ENCODE measurements at regions not wholly inside any gene's neighbourhood (a gene's known extent, or its start where the extent isn't known, plus 50 kb on each side); places are given as distances from the start of the nearest gene placed in this dataset.

DNA sequence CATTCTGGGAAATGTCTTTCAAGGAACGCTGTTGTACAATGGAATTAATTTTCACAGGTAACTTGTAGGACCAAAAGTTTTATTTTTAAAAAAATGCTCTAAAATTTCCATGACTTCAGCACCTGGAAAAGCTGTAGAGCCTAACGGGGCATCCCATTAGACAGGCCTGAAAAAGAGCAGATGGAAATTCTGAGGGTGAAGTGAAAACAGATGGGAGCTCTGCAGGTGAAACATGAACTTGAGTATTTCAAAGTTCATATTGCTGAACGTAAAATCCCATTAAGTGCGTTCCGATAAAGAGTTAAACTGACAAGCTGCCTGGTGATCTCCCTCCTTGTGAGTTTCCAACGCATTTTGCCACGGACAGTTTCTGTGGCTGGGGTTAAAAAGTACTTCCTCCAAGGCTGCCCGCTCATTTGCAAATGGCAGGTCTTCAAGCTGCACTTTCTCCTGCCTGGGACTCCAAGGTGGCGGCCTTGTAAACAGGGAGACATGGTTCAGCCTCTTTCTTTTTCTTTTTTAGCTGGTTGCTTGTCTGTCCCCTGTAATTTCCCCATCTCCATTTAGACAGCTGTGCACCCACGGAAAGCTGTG, 450.4 kb downstream of the FGF9 start:
- Histone ChIP-seq H3K4me2 (ENCODE audit: low read depth, low read length) (no peak overlapping the region), H4K20me1 (ENCODE audit: insufficient read depth, low read length) (no peaks in the 10 kb centered on the region), H3K4me1 (ENCODE audit: control insufficient read depth, insufficient read depth, low read length) (0 out of 2 replicates have a peak, but pooled peaks cover 2% of the 10 kb centered on the region), H3K36me3 (ENCODE audit: control insufficient read depth, insufficient read depth, low read length) (no peaks in the 10 kb centered on the region), H4K5ac (ENCODE audit: low read depth, low read length) (no peak overlapping the region), H3K23ac (ENCODE audit: low read depth, low read length) (no peak overlapping the region), H3K14ac (replicated peaks; ENCODE audit: low read depth, low read length) (no peak overlapping the region), H2BK20ac (ENCODE audit: low read depth, low read length) (no peak overlapping the region), H3K4me3 (ENCODE audit: insufficient read depth, low read depth, low read length) (no peak overlapping the region), H3K4ac (ENCODE audit: low read depth, low read length) (peak overlapping the region; percentile 50; the same call in 1 of the 2 replicates), H3K27me3 (ENCODE audit: control insufficient read depth, insufficient read depth, low read length) (no peaks in the 10 kb centered on the region), H2AK5ac (ENCODE audit: low read depth, low read length) (no peak overlapping the region; the same call in 1 of the 2 replicates), H3K9ac (ENCODE audit: low read depth, low read length) (no peak overlapping the region), H3K27ac (ENCODE audit: insufficient read depth, low read length) (no peak overlapping the region), H3K56ac (ENCODE audit: extremely low read depth, insufficient read depth, low read length) (no peak overlapping the region), H2BK15ac (ENCODE audit: low read depth, low read length) (no peak overlapping the region), H2AK9ac (replicated peaks; ENCODE audit: low read depth, low read length, poor library complexity) (no peak overlapping the region), H3K9me1 (ENCODE audit: insufficient read depth, low read length) (no peaks in the 10 kb centered on the region; the same call in 1 of the 2 replicates), H3K18ac (ENCODE audit: low read depth, low read length) (no peak overlapping the region), H2BK120ac (ENCODE audit: low read depth, low read length) (no peak overlapping the region), H3K9me3 (ENCODE audit: control insufficient read depth, insufficient read depth, low read length) (no peaks in the 10 kb centered on the region), H3K79me1 (ENCODE audit: low read depth in 1 of 2, low read length in 2 of 2) (no peaks in the 10 kb centered on the region), H2AFZ (replicated peaks; ENCODE audit: low read length, poor library complexity) (no peak overlapping the region), H4K8ac (ENCODE audit: low read depth in 2 of 2, low read length in 2 of 2) (no peak overlapping the region; a peak in 1 of 4 replicates), H2BK5ac (ENCODE audit: low read depth, low read length, poor library complexity, severe bottlenecking) (no peak overlapping the region), H4K91ac (ENCODE audit: insufficient read depth, low read depth, low read length) (no peak overlapping the region)
- BruUV-seq (replicated peaks) = no TSS peak
- WGBS, 2 experiments (ENCODE audit: extremely low coverage in 2 of 2, insufficient read length in 1 of 2) = 64% methylated on average over 4 of the region's 10 CpGs; no CpG with 5 or more reads in 1 of the 2 experiments
- TF ChIP-seq CHD1 (IDR thresholded peaks at IDR 0.05; ENCODE audit: low read depth, low read length) = no peak
- TF ChIP-seq RFX5 (IDR thresholded peaks at IDR 0.05; ENCODE audit: low read depth, low read length) = no peak
- TF ChIP-seq RCOR1 (IDR thresholded peaks at IDR 0.05; ENCODE audit: insufficient replicate concordance, low read length) = no peak
- no peak for TF ChIP-seq MXI1 (IDR thresholded peaks at IDR 0.05; ENCODE audit: borderline replicate concordance, low read depth, low read length)
- TF ChIP-seq RAD21 (IDR thresholded peaks at IDR 0.05; ENCODE audit: low read length) = no peak
- no peak for TF ChIP-seq MAZ (IDR thresholded peaks at IDR 0.05; ENCODE audit: borderline replicate concordance, low read depth, low read length)
- TF ChIP-seq POLR2A (IDR thresholded peaks at IDR 0.05; ENCODE audit: low read depth, low read length) = no peak
- TF ChIP-seq, protein P1, sequence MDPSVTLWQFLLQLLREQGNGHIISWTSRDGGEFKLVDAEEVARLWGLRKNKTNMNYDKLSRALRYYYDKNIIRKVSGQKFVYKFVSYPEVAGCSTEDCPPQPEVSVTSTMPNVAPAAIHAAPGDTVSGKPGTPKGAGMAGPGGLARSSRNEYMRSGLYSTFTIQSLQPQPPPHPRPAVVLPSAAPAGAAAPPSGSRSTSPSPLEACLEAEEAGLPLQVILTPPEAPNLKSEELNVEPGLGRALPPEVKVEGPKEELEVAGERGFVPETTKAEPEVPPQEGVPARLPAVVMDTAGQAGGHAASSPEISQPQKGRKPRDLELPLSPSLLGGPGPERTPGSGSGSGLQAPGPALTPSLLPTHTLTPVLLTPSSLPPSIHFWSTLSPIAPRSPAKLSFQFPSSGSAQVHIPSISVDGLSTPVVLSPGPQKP (IDR thresholded peaks at IDR 0.05; ENCODE audit: borderline replicate concordance, low read depth, low read length) = no peak
- no peak for TF ChIP-seq SMC3 (IDR thresholded peaks at IDR 0.05; ENCODE audit: low read depth, low read length)
- no peak for TF ChIP-seq BHLHE40 (IDR thresholded peaks at IDR 0.05; ENCODE audit: low read depth, low read length)
- no peak for TF ChIP-seq NFE2L2 (IDR thresholded peaks at IDR 0.05; ENCODE audit: low read depth, low read length)
- TF ChIP-seq FOS (IDR thresholded peaks at IDR 0.05; ENCODE audit: low read depth, low read length) = no peak
- TF ChIP-seq MAFK (IDR thresholded peaks at IDR 0.05; ENCODE audit: low read depth, low read length) = no peak
- TF ChIP-seq, protein P2, sequence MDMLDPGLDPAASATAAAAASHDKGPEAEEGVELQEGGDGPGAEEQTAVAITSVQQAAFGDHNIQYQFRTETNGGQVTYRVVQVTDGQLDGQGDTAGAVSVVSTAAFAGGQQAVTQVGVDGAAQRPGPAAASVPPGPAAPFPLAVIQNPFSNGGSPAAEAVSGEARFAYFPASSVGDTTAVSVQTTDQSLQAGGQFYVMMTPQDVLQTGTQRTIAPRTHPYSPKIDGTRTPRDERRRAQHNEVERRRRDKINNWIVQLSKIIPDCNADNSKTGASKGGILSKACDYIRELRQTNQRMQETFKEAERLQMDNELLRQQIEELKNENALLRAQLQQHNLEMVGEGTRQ (IDR thresholded peaks at IDR 0.05; ENCODE audit: low read depth, low read length) = no peak
- ChIA-PET POLR2A (ENCODE audit: unreplicated experiment) (no interaction called here), CTCF (interaction anchor here (0.6 kb wide), 1 partner anchor 1924 kb away, joined by 3 read pairs; no protein-coding TSS in a partner anchor)
- no peak for ATAC-seq (ENCODE audit: low read depth)
- in situ Hi-C loops (cut with MboI; ENCODE audit: low sequenced_read_pairs) = no loop called here
- dilution Hi-C loops (cut with HindIII; ENCODE audit: low sequenced_read_pairs, unreplicated experiment) = no loop called here
- no peak for DNase-seq
- intact Hi-C loops (cut with micrococcal nuclease) = loop anchor here (10.0 kb wide), 1 partner anchor 446 kb away; the partner anchor contains the start of gene FGF9
